Nephron (organoid): ENCODE measurements at regions not wholly inside any gene's neighbourhood (a gene's known extent, or its start where the extent isn't known, plus 50 kb on each side); places are given as distances from the start of the nearest gene placed in this dataset.

Experiments used
- H3K27ac Mint-ChIP-seq, 3 experiments: 2 replicates each; pipeline ENCODE4 v1.8.0; 2020; ENCODE audit warnings: mixed read lengths in 3 of 3, mild to moderate bottlenecking in 2 of 3, moderate library complexity in 1 of 3
- H3K27me3 Mint-ChIP-seq: 2 replicates; pipeline ENCODE4 v1.8.0; 2021; ENCODE audit warnings: low read depth, mild to moderate bottlenecking, moderate library complexity, mixed read lengths
- H3K36me3 Mint-ChIP-seq: 2 replicates; pipeline ENCODE4 v1.8.0; 2020; ENCODE audit warnings: low read depth, mixed read lengths
- H3K4me1 Mint-ChIP-seq: 2 replicates; pipeline ENCODE4 v1.8.0; 2020; ENCODE audit warnings: mixed read lengths
- H3K4me3 Mint-ChIP-seq, 3 experiments: 2 replicates each; pipeline ENCODE4 v1.8.0; 2020; ENCODE audit warnings: mild to moderate bottlenecking in 3 of 3, mixed read lengths in 3 of 3, moderate library complexity in 2 of 3
- H3K9me3 Mint-ChIP-seq: 2 replicates; pipeline ENCODE4 v1.8.0; 2020; ENCODE audit warnings: mixed read lengths
- TF ChIP-seq, protein P1 (sequence below), 3 experiments: fragments of 200-600 bp; sonication (generic); IDR thresholded peaks; one replicate each; pipeline ENCODE4 v1.5.0; 2021; ENCODE audit warnings: antibody characterized with exemption in 3 of 3; ENCODE audit not compliant: unreplicated experiment in 3 of 3

DNA sequence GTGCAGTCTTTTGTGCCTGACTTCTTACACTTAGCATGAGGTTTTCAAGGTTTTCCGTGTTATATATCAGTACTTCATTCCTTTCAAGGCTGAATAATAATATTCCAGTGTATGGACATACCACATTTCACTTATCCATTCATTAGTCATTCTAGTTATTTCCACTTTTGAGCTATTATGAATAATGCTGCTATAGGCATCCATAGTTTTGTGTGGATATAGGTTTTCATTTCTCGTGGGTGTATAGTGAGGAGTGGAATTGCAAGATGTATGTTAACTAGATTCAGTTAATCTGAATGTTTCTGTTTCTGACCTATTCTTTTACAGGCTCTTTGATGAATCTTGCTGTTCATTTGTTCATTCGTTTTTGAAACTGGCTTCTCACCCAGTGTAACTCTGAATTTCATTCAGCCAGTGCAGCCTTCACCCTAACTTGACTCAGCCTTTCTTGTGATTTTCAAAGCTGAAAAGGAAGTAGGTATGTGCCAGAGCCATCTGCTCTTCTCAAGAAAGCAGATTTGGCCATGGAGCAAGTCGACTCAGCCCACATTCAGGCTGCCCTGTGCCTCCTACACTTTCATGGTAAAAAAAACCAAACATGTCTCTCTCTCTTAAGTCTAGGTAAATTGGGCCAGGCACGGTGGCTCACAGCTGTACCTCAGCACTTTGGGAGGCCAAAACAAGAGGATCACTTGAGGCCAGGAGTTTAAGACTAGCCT lies 56.3 kb upstream of the NOCT start:
- Mint-ChIP-seq H3K4me3 (no peak overlapping the region), H3K27me3 (no peaks in the 10 kb centered on the region), H3K4me1 (peaks cover under 1% of the 10 kb centered on the region), H3K27ac (no peak overlapping the region), H3K9me3 (no peaks in the 10 kb centered on the region), H3K36me3 (no peaks in the 10 kb centered on the region)
- TF ChIP-seq, protein P1, sequence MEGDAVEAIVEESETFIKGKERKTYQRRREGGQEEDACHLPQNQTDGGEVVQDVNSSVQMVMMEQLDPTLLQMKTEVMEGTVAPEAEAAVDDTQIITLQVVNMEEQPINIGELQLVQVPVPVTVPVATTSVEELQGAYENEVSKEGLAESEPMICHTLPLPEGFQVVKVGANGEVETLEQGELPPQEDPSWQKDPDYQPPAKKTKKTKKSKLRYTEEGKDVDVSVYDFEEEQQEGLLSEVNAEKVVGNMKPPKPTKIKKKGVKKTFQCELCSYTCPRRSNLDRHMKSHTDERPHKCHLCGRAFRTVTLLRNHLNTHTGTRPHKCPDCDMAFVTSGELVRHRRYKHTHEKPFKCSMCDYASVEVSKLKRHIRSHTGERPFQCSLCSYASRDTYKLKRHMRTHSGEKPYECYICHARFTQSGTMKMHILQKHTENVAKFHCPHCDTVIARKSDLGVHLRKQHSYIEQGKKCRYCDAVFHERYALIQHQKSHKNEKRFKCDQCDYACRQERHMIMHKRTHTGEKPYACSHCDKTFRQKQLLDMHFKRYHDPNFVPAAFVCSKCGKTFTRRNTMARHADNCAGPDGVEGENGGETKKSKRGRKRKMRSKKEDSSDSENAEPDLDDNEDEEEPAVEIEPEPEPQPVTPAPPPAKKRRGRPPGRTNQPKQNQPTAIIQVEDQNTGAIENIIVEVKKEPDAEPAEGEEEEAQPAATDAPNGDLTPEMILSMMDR (IDR thresholded peaks at IDR 0.05; ENCODE audit: unreplicated experiment in 3 of 3): no peak

DNA sequence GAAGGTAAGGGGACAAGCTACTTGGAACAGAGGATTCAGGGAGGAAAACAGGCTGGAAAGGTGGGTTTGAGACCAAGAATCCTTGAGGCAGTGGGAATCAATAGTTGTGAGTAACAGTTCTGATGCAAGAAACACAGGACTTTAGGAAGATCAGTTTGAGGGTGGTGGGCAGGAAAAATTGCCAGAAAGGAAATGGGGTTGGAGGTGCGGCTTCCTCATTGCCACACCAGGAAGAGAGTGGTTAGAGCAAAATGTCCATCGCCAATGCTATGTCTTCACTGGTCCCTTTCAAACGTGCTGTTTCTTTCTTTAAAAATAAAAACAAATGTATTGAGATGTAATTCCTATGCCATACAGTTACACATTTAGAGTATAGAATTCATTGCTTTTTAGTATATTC lies 57.1 kb upstream of the NOCT start:
- Mint-ChIP-seq H3K4me3 (no peak overlapping the region), H3K9me3 (no peaks in the 10 kb centered on the region), H3K36me3 (no peaks in the 10 kb centered on the region), H3K27ac (no peak overlapping the region), H3K27me3 (no peaks in the 10 kb centered on the region), H3K4me1 (peaks cover 6% of the 10 kb centered on the region)
- TF ChIP-seq, protein P1 (IDR thresholded peaks at IDR 0.05; ENCODE audit: unreplicated experiment in 3 of 3): no peak

DNA sequence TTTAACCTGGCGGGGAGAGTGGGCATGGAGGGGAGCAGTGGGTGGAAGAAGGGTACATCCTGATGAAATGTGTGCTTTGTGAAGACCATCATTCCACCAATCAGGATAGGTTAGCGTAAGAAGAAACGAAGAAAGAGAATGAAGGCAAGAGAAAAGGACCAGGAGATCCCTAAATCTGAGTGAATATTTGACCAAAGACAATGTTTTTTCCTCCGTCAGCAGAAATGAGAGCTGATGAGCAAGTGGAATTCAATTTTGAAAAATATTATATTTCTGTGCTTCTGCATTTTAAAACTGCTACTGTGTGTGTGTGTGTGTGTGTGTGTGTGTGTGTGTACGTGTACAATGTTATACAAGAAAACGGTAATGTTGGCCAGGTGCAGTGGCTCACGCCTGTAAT lies 58.3 kb upstream of the NOCT start:
- Mint-ChIP-seq H3K27ac (no peak overlapping the region), H3K4me1 (peaks cover 6% of the 10 kb centered on the region), H3K9me3 (no peaks in the 10 kb centered on the region), H3K4me3 (no peak overlapping the region), H3K36me3 (no peaks in the 10 kb centered on the region), H3K27me3 (no peaks in the 10 kb centered on the region)
- TF ChIP-seq, protein P1 (IDR thresholded peaks at IDR 0.05; ENCODE audit: unreplicated experiment in 3 of 3): no peak

DNA sequence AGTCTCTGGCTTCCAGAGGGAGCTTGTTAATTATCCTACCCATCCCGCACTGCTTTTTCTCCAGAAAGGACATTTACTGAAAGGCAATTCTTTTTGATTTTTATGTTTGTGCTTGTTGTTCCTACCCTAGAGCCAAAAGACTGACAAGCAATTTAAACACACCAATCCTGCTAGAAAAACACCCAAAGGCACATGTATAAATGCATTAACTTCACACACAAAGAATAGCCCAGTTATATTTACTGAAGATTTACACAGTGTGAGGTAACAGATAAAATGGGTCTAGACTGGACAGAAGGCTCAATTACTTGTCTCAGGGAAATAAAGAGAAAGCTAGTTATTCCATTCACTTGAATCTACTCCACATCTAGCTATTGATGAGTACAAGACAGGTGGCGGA lies 61.2 kb upstream of the NOCT start:
- Mint-ChIP-seq H3K27me3 (no peaks in the 10 kb centered on the region), H3K27ac (peak overlapping the region in 2 of 3 experiments; percentile 40 to 42), H3K4me1 (peaks cover 6% of the 10 kb centered on the region), H3K4me3 (no peak overlapping the region), H3K9me3 (no peaks in the 10 kb centered on the region), H3K36me3 (no peaks in the 10 kb centered on the region)
- TF ChIP-seq, protein P1 (IDR thresholded peaks at IDR 0.05; ENCODE audit: unreplicated experiment in 3 of 3): no peak

DNA sequence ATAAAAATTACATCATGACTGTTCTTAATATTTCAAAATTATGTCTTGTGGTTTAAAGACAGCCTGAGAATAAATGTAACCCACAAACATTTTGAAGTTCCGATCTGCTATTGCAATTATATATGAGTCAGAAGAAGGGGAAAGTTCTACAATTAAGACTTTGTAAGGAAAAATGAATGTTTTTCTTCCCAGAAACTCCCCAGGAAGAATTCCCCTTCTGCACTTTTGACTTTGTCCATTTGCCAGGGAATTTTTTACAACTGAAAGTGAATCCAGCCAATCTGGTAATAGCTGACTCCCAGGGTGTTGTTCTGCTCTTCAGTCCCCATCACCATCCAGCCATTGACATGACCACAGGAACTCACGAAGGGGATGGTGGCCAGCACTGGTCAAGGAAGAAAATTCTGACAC lies 61.6 kb upstream of the NOCT start:
- Mint-ChIP-seq H3K36me3 (no peaks in the 10 kb centered on the region), H3K4me1 (peaks cover 6% of the 10 kb centered on the region), H3K27me3 (no peaks in the 10 kb centered on the region), H3K9me3 (no peaks in the 10 kb centered on the region), H3K27ac (peak overlapping the region in 2 of 3 experiments; percentile 40 to 42), H3K4me3 (no peak overlapping the region)
- TF ChIP-seq, protein P1 (IDR thresholded peaks at IDR 0.05; ENCODE audit: unreplicated experiment in 3 of 3): no peak

DNA sequence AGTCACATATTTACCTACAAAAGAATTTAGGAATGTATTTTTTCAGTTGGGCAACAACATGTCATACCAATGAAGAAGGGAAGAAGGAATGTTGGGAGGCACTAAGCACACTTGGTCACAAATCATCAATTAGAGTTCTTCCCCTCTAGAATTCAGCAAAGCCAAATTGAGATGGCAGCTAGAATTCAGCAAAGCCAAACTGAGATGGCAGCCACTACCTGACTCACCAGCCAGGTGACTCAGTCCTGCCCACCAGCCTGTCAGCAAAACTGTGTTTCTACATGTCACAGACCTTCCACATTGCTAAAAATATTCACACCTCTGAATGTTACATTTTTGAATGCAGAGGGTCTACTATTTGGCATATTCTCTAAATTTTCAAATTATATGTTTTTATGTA lies 63.2 kb upstream of the NOCT start:
- Mint-ChIP-seq H3K4me3 (no peak overlapping the region), H3K36me3 (no peaks in the 10 kb centered on the region), H3K27ac (no peak overlapping the region), H3K4me1 (peaks cover 6% of the 10 kb centered on the region), H3K27me3 (no peaks in the 10 kb centered on the region), H3K9me3 (no peaks in the 10 kb centered on the region)
- TF ChIP-seq, protein P1 (IDR thresholded peaks at IDR 0.05; ENCODE audit: unreplicated experiment in 3 of 3): no peak
